ENCODE measurements at regions not wholly inside any gene's neighbourhood (a gene's known extent, or its start where the extent isn't known, plus 50 kb on each side); places are given as distances from the start of the nearest gene placed in this dataset.

DNA sequence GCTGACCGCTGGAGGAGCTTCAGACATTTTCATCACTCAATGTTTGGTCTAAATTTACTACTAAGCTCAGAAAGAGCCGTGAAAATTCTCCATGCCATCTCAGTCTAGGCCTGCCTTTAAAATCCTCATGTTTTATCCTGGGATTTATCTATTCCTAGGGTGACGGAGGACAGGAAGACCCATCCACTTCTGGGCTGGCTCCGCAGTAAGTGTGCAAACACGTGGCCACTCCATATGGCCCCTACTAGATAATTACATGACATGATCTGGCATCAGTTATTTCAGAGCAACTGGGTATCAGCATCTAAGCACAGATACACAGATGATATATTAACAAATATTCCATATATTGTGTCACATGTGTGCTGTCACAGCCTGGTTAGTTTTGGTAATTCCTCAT, 77.8 kb upstream of the HS3ST4 start (continued):
- TF ChIP-seq RXRA (IDR thresholded peaks at IDR 0.05; ENCODE audit: insufficient read depth, low read depth, low read length) = no peak
- no peak for TF ChIP-seq BCL11A (IDR thresholded peaks at IDR 0.05; ENCODE audit: low read depth in 2 of 2, low read length in 2 of 2)
- no peak for TF ChIP-seq ASH2L (IDR thresholded peaks at IDR 0.05; ENCODE audit: low read length)
- TF ChIP-seq ATF3 (IDR thresholded peaks at IDR 0.05; ENCODE audit: insufficient read depth, low read depth, low read length) = no peak
- TF ChIP-seq JUN (IDR thresholded peaks at IDR 0.05; ENCODE audit: low read depth, low read length) = no peak
- no peak for TF ChIP-seq HDAC2 (IDR thresholded peaks at IDR 0.05; ENCODE audit: borderline replicate concordance in 1 of 2, low read depth in 2 of 2, low read length in 2 of 2)

All from H1 (cell line).